IMR-90 (cell line): ENCODE measurements at regions not wholly inside any gene's neighbourhood (a gene's known extent, or its start where the extent isn't known, plus 50 kb on each side); places are given as distances from the start of the nearest gene placed in this dataset.

ENCODE experiments used
- POLR2A ChIP-seq: IDR thresholded peaks from 2 replicates; pipeline ENCODE4 v1.6.1; 2012; ENCODE audit warnings: mild to moderate bottlenecking, low read depth, low read length
- RFX5 ChIP-seq: IDR thresholded peaks from 2 replicates; pipeline ENCODE4 v1.8.0; 2012; ENCODE audit warnings: low read depth, mild to moderate bottlenecking, low read length, moderate library complexity
- SMC3 ChIP-seq: fragments of 150-350 bp; IDR thresholded peaks from 2 replicates; pipeline ENCODE4 v1.6.1; 2016; ENCODE audit warnings: low read depth, mild to moderate bottlenecking, antibody characterized with exemption, low read length, moderate library complexity
- TF ChIP-seq, protein P1 (sequence below): conservative IDR thresholded peaks from 2 replicates; pipeline ENCODE4 v1.5.1; 2012; ENCODE audit warnings: mild to moderate bottlenecking, low read depth, low read length, improper control_type of control experiment

- TF ChIP-seq, protein P1, sequence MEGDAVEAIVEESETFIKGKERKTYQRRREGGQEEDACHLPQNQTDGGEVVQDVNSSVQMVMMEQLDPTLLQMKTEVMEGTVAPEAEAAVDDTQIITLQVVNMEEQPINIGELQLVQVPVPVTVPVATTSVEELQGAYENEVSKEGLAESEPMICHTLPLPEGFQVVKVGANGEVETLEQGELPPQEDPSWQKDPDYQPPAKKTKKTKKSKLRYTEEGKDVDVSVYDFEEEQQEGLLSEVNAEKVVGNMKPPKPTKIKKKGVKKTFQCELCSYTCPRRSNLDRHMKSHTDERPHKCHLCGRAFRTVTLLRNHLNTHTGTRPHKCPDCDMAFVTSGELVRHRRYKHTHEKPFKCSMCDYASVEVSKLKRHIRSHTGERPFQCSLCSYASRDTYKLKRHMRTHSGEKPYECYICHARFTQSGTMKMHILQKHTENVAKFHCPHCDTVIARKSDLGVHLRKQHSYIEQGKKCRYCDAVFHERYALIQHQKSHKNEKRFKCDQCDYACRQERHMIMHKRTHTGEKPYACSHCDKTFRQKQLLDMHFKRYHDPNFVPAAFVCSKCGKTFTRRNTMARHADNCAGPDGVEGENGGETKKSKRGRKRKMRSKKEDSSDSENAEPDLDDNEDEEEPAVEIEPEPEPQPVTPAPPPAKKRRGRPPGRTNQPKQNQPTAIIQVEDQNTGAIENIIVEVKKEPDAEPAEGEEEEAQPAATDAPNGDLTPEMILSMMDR = no peak
- TF ChIP-seq POLR2A = no peak
- no peak for TF ChIP-seq SMC3
- no peak for TF ChIP-seq RFX5
Observed at GRCh38 chr9:3746296-3747275, 220.8 kb upstream of the RFX3 start (continued).
